ENCODE measurements at regions not wholly inside any gene's neighbourhood (a gene's known extent, or its start where the extent isn't known, plus 50 kb on each side); places are given as distances from the start of the nearest gene placed in this dataset.

- H3K79me2 ChIP-seq (ENCODE audit: low read length): no peaks in the 10 kb centered on the region
- no peaks in the 10 kb centered on the region for H4K20me1 ChIP-seq (ENCODE audit: insufficient read depth, low read depth, low read length)
- no peak overlapping the region for H3K4me3 ChIP-seq (ENCODE audit: low read length)
Observed at GRCh38 chr3:86739244-86739643, 251.7 kb downstream of the VGLL3 start.

GRCh38 chr3:86738684-86739083 is 252.3 kb downstream of the VGLL3 start:
- no peaks in the 10 kb centered on the region for H3K79me2 ChIP-seq (ENCODE audit: low read length)
- H3K4me3 ChIP-seq (ENCODE audit: low read length): no peak overlapping the region
- no peak overlapping the region for H3K4me2 ChIP-seq (ENCODE audit: low read depth, low read length, poor library complexity, severe bottlenecking)
- no peaks in the 10 kb centered on the region for H4K20me1 ChIP-seq (ENCODE audit: insufficient read depth, low read depth, low read length)
- no peaks in the 10 kb centered on the region for H3K27me3 ChIP-seq (ENCODE audit: low read length)
- no peaks in the 10 kb centered on the region for H3K4me1 ChIP-seq (ENCODE audit: low read length)
- no peak overlapping the region for H3K9ac ChIP-seq (ENCODE audit: low read length)
- H2AFZ ChIP-seq (ENCODE audit: low read length): no peak overlapping the region
- H3K27ac ChIP-seq (ENCODE audit: low read length): no peak overlapping the region
- H3K9me3 ChIP-seq (ENCODE audit: low read length): no peaks in the 10 kb centered on the region
- H3K36me3 ChIP-seq (ENCODE audit: insufficient read depth, low read length): no peaks in the 10 kb centered on the region
- H3K9me2 ChIP-seq (replicated peaks; ENCODE audit: insufficient read depth, low read length): no peaks in the 10 kb centered on the region
- no peak for DNase-seq

More at GRCh38 chr3:86739244-86739643, 251.7 kb downstream of the VGLL3 start:
- no peaks in the 10 kb centered on the region for H3K4me1 ChIP-seq (ENCODE audit: low read length)
- H3K36me3 ChIP-seq (ENCODE audit: insufficient read depth, low read length): no peaks in the 10 kb centered on the region
- no peak overlapping the region for H2AFZ ChIP-seq (ENCODE audit: low read length)
- DNase-seq: no peak
- H3K4me2 ChIP-seq (ENCODE audit: low read depth, low read length, poor library complexity, severe bottlenecking): no peak overlapping the region
- no peaks in the 10 kb centered on the region for H3K9me3 ChIP-seq (ENCODE audit: low read length)
- no peaks in the 10 kb centered on the region for H3K9me2 ChIP-seq (replicated peaks; ENCODE audit: insufficient read depth, low read length)
- H3K9ac ChIP-seq (ENCODE audit: low read length): no peak overlapping the region
- H3K27ac ChIP-seq (ENCODE audit: low read length): no peak overlapping the region
- no peaks in the 10 kb centered on the region for H3K27me3 ChIP-seq (ENCODE audit: low read length)

GRCh38 chr3:86737517-86737916 is 253.4 kb downstream of the VGLL3 start:
- Histone ChIP-seq H4K20me1 (ENCODE audit: insufficient read depth, low read depth, low read length) (no peaks in the 10 kb centered on the region), H3K4me1 (ENCODE audit: low read length) (no peaks in the 10 kb centered on the region), H3K27me3 (ENCODE audit: low read length) (no peaks in the 10 kb centered on the region), H3K36me3 (ENCODE audit: insufficient read depth, low read length) (no peaks in the 10 kb centered on the region), H3K4me2 (ENCODE audit: low read depth, low read length, poor library complexity, severe bottlenecking) (no peak overlapping the region), H3K27ac (ENCODE audit: low read length) (no peak overlapping the region), H2AFZ (ENCODE audit: low read length) (no peak overlapping the region), H3K79me2 (ENCODE audit: low read length) (no peaks in the 10 kb centered on the region), H3K9ac (ENCODE audit: low read length) (no peak overlapping the region), H3K9me3 (ENCODE audit: low read length) (no peaks in the 10 kb centered on the region), H3K4me3 (ENCODE audit: low read length) (no peak overlapping the region), H3K9me2 (replicated peaks; ENCODE audit: insufficient read depth, low read length) (no peaks in the 10 kb centered on the region)
- DNase-seq: no peak

GRCh38 chr3:86733257-86733656 is 257.7 kb downstream of the VGLL3 start:
- Histone ChIP-seq H3K4me2 (ENCODE audit: low read depth, low read length, poor library complexity, severe bottlenecking) (no peak overlapping the region), H3K79me2 (ENCODE audit: low read length) (no peaks in the 10 kb centered on the region), H3K9me3 (ENCODE audit: low read length) (peaks cover 4% of the 10 kb centered on the region; the same call in 1 of the 2 replicates), H3K27ac (ENCODE audit: low read length) (no peak overlapping the region), H3K9ac (ENCODE audit: low read length) (no peak overlapping the region), H2AFZ (ENCODE audit: low read length) (no peak overlapping the region), H4K20me1 (ENCODE audit: insufficient read depth, low read depth, low read length) (no peaks in the 10 kb centered on the region), H3K4me3 (ENCODE audit: low read length) (no peak overlapping the region), H3K36me3 (ENCODE audit: insufficient read depth, low read length) (no peaks in the 10 kb centered on the region), H3K4me1 (ENCODE audit: low read length) (no peaks in the 10 kb centered on the region), H3K27me3 (ENCODE audit: low read length) (no peaks in the 10 kb centered on the region), H3K9me2 (replicated peaks; ENCODE audit: insufficient read depth, low read length) (no peaks in the 10 kb centered on the region; the same call in 1 of the 2 replicates)
- DNase-seq: no peak

GRCh38 chr3:86731501-86731901 is 259.4 kb downstream of the VGLL3 start:
- Histone ChIP-seq H3K79me2 (ENCODE audit: low read length) (no peaks in the 10 kb centered on the region), H3K27ac (ENCODE audit: low read length) (no peak overlapping the region), H3K4me1 (ENCODE audit: low read length) (no peaks in the 10 kb centered on the region), H3K9ac (ENCODE audit: low read length) (no peak overlapping the region), H3K4me2 (ENCODE audit: low read depth, low read length, poor library complexity, severe bottlenecking) (no peak overlapping the region), H3K27me3 (ENCODE audit: low read length) (no peaks in the 10 kb centered on the region), H3K9me2 (replicated peaks; ENCODE audit: insufficient read depth, low read length) (no peaks in the 10 kb centered on the region; the same call in 1 of the 2 replicates), H3K9me3 (ENCODE audit: low read length) (peaks cover 4% of the 10 kb centered on the region; the same call in 1 of the 2 replicates), H2AFZ (ENCODE audit: low read length) (no peak overlapping the region), H4K20me1 (ENCODE audit: insufficient read depth, low read depth, low read length) (no peaks in the 10 kb centered on the region), H3K4me3 (ENCODE audit: low read length) (no peak overlapping the region), H3K36me3 (ENCODE audit: insufficient read depth, low read length) (no peaks in the 10 kb centered on the region)
- DNase-seq: no peak

- Histone ChIP-seq H4K20me1 (ENCODE audit: insufficient read depth, low read depth, low read length) (no peaks in the 10 kb centered on the region), H3K9me2 (replicated peaks; ENCODE audit: insufficient read depth, low read length) (no peaks in the 10 kb centered on the region; the same call in 1 of the 2 replicates), H3K79me2 (ENCODE audit: low read length) (no peaks in the 10 kb centered on the region), H3K9me3 (ENCODE audit: low read length) (peaks cover 3% of the 10 kb centered on the region; the same call in 1 of the 2 replicates), H2AFZ (ENCODE audit: low read length) (no peak overlapping the region), H3K4me1 (ENCODE audit: low read length) (no peaks in the 10 kb centered on the region), H3K36me3 (ENCODE audit: insufficient read depth, low read length) (no peaks in the 10 kb centered on the region), H3K27ac (ENCODE audit: low read length) (no peak overlapping the region), H3K9ac (ENCODE audit: low read length) (no peak overlapping the region), H3K4me2 (ENCODE audit: low read depth, low read length, poor library complexity, severe bottlenecking) (no peak overlapping the region), H3K27me3 (ENCODE audit: low read length) (no peaks in the 10 kb centered on the region), H3K4me3 (ENCODE audit: low read length) (no peak overlapping the region)
- DNase-seq: no peak
Observed at GRCh38 chr3:86723433-86723832, 267.5 kb downstream of the VGLL3 start.

- Histone ChIP-seq H3K9ac (ENCODE audit: low read length) (no peak overlapping the region), H3K79me2 (ENCODE audit: low read length) (no peaks in the 10 kb centered on the region), H3K9me2 (replicated peaks; ENCODE audit: insufficient read depth, low read length) (no peaks in the 10 kb centered on the region), H3K36me3 (ENCODE audit: insufficient read depth, low read length) (no peaks in the 10 kb centered on the region), H3K4me1 (ENCODE audit: low read length) (no peaks in the 10 kb centered on the region), H3K4me2 (ENCODE audit: low read depth, low read length, poor library complexity, severe bottlenecking) (no peak overlapping the region), H3K9me3 (ENCODE audit: low read length) (peaks cover 2% of the 10 kb centered on the region; the same call in 1 of the 2 replicates), H3K27ac (ENCODE audit: low read length) (no peak overlapping the region), H2AFZ (ENCODE audit: low read length) (no peak overlapping the region), H3K4me3 (ENCODE audit: low read length) (no peak overlapping the region), H4K20me1 (ENCODE audit: insufficient read depth, low read depth, low read length) (no peaks in the 10 kb centered on the region), H3K27me3 (ENCODE audit: low read length) (no peaks in the 10 kb centered on the region)
- DNase-seq: no peak
Observed at GRCh38 chr3:86711634-86712033, 279.3 kb downstream of the VGLL3 start.

GRCh38 chr3:86708893-86709292 is 282.1 kb downstream of the VGLL3 start:
- Histone ChIP-seq H3K4me2 (ENCODE audit: low read depth, low read length, poor library complexity, severe bottlenecking) (no peak overlapping the region), H3K79me2 (ENCODE audit: low read length) (no peaks in the 10 kb centered on the region), H3K9me2 (replicated peaks; ENCODE audit: insufficient read depth, low read length) (no peaks in the 10 kb centered on the region), H3K27ac (ENCODE audit: low read length) (no peak overlapping the region), H2AFZ (ENCODE audit: low read length) (no peak overlapping the region), H3K4me1 (ENCODE audit: low read length) (no peaks in the 10 kb centered on the region), H3K27me3 (ENCODE audit: low read length) (no peaks in the 10 kb centered on the region), H3K36me3 (ENCODE audit: insufficient read depth, low read length) (no peaks in the 10 kb centered on the region), H3K4me3 (ENCODE audit: low read length) (no peak overlapping the region), H3K9me3 (ENCODE audit: low read length) (no peaks in the 10 kb centered on the region), H4K20me1 (ENCODE audit: insufficient read depth, low read depth, low read length) (no peaks in the 10 kb centered on the region), H3K9ac (ENCODE audit: low read length) (no peak overlapping the region)
- DNase-seq: no peak
